GM19452 (cell line): ENCODE measurements at regions not wholly inside any gene's neighbourhood (a gene's known extent, or its start where the extent isn't known, plus 50 kb on each side); places are given as distances from the start of the nearest gene placed in this dataset.

Experiments used
- ATAC-seq: cut with Tn5 transposase; IDR thresholded peaks from one replicate; pipeline ENCODE4 v1.9.1; 2021; ENCODE audit not compliant: unreplicated experiment

DNA sequence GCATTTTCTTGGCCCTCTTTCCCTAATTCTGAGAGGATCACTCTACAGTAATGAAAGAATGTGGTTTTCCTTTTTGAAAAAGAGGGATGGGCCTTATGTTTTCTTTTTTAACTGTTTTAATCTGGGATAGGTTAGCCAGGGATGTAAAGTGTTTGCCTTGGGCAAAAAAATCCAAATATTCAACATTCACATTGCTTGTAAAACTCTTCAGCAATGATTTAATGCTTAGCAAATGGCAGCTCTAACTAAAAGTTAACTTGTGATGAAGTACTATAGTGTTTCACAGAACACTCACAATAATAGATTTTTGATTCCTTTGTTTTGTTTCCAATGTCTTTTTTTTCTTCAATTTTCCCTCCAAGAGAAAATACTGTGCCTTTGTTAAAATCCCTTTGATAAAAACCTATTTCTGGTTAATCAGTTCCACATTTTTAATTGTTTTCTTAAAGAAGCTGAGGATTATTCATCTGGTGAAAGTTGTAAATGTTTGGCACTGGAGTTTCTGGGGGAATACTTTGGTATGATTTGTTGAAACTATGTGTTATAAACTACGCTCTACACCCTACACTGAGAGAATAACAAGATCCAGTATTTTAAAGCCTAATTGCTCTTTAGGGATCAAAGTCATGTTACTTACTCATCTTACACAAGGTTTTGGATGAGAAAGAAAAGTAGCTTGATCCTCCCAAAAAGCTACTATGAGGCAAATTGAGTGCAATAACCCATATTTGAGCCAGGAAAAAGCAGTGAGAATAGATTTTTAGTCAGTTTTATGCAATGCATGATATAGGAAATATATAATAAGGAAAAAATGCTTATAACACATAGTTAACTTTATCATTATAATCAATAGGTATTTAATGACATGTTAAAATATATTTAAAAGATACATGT is 335.8 kb downstream of the EPHA7 start:
- no peak for ATAC-seq

DNA sequence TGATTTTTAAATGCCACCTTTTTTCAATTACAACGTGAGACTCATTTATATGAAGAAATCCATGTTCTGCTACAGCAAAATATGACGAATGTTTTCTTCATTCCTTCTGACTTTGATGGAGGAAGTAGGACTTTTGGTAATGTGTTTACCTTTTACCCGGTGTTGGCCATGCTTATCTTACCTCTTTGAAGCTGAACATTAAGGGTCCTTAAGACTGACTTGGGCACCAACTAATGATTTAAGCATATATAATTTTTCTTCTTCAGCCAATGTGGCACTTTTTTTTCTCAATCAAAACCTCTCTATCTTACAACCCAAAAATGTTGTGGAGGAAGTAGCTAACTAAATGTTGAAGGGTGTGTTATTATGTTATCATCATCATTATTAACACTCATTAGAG is 337.5 kb downstream of the EPHA7 start:
- no peak for ATAC-seq

DNA sequence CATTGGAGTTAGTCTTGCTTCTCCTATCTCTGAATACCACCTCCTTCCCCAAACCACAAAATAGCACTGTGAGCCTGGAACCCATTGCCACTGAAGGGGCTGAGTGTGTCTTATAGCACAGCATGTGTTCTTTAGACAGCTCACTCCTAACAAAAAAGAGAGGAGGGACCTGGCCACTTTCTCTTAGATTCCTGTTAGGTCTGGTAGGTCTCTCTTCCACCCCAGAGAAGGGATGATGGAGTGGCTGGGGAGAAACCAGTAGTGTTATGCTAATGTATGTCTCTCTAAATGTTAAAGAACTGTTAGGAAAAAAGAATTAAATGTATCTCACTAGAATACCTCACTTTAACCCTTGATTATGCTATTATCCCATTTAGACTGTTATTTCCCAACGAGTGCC is 340.3 kb downstream of the EPHA7 start:
- no peak for ATAC-seq

DNA sequence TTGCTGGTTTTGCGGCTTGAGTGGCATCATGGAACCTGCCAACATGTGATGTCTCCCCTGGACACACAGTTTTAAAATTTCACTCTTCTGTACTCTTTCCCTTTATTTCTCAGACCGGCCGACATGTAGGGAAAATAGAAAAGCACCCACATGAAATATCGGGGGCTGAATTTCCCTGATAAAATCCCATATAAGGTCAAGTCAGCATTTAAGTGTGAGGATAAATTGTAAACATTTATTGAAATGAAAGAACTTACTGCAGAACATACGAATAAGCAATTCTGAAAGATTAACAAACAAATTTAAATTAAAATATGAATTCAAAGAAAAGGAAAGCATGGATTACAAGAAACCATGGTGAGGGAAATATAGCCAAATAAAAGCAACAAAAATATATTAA is 345.5 kb downstream of the EPHA7 start:
- ATAC-seq: no peak

DNA sequence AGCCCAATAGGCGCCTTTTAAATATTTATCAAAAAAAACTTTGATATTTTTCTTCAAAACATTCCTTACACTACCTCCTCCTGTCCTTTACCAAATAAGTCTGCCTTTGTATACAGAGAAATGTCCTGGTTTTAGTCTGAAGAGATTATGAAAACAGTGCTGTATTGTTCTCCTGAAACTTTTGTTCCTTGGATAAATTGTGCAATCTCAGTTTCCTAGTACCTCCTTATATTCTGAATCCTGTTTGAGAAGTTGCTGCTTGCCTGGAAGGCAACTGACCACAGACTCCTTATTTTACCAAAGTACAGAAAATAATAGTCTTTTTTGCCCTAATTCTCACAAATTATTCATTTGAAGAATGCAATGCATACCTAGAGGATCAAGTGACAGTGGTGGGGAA is 349.5 kb downstream of the EPHA7 start:
- ATAC-seq: no peak

DNA sequence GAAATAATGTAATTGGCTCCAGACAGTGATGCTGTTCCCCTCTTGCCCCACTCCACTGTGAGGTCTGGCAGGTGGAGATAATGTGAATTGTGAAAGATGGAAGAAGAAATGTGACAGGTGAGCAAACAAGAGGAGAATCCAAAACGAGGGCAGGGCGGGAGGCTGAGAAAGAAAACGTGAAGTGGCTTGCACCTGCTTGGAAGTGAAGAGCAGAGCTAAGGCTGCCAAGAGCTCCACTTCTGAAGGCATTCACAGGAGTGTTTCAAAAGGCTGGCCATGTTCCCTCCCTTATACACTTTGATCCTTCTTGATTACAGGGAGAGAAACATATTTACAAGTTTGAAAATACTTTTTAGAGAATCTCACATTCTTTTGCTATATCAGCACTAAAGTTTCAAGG is 359.4 kb downstream of the EPHA7 start:
- ATAC-seq: no peak

DNA sequence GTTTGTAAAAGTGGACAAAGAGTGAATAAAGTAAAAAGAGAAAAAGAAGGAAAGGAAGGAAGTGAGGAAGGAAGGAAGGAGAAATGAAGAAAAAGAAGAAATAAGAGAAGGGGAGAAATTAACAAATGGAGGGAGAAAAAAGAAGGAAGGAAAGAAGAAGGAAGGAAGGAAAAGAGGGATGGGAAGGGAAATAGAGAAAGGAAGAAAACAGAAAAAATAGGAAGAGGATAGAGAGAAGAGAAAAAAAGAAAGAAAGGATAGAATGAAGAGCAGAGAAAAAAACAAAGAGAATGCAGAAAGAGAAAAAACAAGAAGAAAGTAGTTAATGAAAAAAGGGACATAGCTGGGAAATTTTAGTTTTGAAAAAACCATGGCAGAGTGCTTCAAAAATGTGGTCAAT is 361.8 kb downstream of the EPHA7 start:
- ATAC-seq: no peak

DNA sequence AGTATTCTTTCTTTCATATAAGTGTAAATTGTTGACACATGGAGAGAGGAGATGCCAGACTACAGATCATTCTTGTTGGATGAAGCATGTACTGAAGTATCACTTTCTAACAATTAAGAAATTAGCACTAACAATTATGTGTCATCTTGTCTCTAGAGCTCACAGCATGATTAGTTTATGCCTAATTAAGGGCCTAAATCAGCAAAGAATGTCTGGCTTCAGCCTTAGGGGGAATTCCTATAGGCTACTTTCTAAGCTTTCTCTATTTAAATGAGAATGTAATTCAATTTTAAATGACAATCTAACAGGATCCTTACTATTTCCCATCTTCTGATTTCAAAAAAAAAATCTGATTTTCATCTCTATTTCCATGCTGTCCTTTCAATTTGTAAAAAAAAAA is 371.0 kb downstream of the EPHA7 start:
- ATAC-seq: no peak

DNA sequence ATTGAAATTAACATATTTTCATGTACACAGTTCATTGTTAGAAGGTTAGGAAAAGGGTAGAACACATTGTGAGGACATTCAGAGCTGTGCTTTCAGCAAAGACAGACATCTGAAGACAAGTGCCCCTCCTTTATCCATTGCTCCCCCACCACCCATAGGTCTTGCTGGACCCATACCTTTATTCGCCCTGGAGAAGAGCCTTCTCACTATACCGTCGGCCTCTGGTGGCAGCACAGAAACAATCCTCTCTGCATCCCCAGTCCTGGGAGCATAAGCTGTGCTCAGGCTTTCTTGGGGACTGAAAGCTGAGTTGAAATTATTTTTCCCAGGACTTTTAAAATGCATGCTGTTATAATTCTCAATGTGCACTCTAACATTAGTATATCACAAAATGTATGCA is 372.3 kb downstream of the EPHA7 start:
- no peak for ATAC-seq

DNA sequence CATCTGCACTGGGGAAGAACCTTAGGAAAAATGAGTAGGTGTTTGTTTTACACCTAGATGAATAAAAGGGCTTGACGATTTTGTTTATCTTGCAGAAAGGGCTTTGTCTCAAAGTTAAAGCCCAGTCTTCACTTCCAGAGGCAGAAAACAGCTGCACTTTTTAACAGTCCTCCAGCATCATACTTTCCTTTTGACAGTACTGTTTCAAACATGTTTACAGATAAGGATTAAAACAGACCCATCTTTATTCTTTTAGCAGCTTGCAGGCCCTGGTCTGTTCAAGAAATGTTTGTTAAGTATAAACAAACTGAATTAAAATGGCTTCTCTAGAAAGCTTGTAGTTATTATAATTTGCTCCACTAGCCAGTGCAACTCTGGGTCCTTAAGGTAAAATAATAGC is 374.2 kb downstream of the EPHA7 start:
- no peak for ATAC-seq

DNA sequence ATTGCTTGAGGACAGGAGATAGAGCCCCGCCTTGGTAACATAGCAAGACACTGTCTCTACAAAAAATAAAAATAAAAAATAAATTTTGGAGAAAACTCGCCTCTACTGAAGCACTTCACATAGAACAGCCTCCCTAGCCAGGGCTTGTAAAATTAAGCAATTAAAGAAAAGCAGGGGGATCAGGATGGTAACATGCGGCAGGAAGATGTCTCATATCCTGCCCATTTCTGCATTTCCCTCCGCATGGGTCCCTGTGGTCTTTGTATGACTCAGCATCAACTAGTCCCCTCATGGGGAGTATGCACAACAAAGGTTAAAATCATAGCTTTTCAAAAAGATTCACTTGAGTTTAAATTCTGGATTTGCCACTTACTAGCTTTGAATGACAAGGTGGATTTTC is 379.0 kb downstream of the EPHA7 start:
- ATAC-seq: no peak

DNA sequence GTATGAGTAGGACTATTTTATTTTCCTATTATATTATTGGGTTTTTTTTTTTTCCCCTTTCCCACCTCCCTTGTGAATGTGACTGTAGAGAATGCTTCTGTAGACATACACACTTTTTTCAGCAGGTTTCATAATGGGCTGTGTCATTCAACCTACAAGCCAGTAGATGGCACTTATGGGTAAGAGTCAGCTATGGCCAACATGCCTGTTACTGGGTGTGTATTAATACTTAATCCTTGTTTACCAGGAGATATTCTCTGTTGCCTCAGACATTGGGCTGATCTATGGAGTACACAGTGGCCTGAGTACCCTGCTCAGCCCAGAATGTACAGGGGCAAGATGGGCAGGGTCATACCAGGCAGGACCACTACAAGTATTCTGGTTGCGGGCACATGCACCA is 382.5 kb downstream of the EPHA7 start:
- no peak for ATAC-seq

DNA sequence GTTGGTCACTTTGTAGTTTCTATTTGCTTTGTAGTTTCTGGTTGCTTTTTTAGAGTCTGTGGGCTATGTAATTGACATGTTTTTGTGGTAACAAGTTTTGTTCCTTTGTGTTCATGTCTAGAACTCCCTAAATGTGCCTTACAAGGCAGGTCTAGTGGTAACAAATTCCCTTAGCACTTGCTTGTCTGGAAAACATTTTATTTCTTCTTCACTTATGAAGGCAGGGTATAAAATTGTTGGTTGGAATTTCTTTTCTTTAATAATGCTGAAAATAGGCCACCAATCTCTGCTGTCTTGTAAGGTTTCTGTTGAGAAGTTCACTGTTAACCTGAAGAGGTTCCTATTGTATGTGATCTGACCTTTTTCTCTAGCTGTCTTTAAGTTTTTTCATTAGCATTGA is 383.6 kb downstream of the EPHA7 start:
- no peak for ATAC-seq

DNA sequence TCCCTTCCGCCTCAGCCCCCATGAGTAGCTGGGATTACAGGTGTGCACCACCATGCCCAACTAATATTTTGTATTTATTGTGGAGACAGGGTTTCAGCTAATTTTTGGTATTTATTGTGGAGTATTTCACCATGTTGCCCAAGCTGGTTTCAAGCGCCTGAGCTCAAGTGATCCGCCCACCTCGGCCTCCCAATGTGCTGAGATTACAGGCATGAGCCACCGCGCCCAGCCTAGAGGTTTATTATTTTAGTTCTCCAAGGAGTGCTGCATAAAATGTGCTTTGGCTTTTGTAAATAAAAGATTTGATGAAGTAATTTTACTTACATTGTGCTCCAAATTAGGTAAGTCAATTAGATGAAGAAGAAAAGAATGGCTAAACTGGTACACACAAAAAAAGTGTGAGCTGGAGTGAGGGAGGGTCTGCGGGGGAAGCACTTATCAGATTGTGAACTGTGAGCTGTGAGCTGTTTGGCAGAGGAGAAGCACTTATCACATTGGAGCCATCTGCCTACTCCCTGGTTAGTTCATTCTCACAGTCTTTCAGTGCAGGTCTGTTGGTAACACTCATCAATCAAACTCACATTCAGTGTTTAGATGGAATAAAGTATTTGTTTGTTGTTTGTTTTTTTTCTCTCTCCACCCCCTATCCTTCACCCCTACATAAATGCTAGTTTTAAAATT is 398.0 kb downstream of the EPHA7 start:
- ATAC-seq: no peak

DNA sequence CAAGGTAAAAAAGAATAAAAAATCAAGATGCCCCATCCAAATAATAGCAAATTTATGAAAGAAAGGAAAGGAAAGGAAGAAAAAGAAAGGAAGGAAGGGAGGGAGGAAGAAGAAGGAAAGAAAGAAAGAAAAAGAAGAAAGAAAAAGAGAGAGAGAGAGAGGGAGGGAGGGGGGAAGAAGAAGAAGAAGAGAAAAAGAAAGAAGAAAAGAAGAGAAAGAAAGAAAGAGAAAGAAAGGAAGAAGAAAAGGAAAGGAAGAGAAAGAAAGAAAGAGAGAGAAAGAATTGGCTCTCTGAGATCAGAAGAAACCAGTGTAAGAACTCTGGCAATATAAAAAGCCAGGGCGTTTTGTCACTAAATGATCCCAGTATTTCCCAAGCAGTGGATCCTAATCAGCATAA is 401.7 kb downstream of the EPHA7 start:
- no peak for ATAC-seq

DNA sequence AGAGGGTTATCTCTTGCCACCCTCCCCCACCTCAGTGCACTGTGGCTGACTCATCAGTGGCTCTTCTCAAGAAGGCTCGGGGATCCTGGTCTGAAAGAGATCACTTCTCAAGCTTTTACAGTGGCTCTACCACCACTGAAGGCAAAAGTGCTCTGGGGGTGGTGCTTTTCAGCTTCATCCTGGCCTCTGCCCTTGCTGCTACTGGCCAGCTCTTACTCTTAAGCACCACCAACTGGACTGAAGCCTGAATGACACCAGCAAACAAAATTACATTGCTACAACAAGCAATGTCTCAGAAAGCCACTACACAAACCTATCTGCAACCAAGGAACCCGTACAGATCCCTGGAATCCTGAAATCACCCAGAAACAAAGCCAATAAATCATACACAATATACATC is 402.1 kb downstream of the EPHA7 start:
- no peak for ATAC-seq

DNA sequence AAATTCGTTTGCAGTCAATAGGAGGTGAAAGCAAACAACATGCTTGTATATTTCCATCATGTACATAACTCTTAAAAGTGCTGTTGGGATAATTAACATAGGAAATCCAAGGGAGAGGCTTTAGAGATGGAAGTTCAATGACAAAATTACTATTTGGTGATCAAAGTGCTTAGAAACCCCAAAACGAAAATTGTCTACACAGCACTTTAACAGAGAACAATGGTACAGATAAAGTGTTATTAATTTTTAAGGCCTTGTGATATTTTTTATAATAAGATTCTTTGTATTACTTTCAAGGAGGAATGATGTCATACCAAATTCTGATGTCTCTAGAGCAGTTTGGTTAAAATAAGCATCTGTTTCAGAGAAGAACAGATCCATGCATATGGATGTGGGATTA is 406.3 kb downstream of the EPHA7 start:
- ATAC-seq: no peak

DNA sequence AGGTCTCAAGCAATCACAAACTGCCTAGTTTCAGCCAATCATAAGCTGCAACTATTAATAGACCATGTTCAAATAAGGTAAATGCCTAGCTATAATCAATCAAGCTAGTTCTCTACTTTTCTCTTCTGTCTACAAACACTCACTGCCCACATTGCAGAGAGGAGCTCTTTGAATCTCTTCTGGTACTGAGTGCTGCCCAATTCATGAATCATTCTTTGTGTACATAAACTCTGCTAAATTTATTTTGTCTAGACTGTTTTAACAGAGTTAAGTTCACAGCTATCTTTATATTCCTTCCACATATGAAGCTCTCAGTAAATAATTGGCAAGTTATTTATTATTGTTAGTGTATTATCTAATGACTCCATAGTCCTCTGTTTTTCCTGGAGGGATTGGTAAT is 411.0 kb downstream of the EPHA7 start:
- ATAC-seq: no peak

DNA sequence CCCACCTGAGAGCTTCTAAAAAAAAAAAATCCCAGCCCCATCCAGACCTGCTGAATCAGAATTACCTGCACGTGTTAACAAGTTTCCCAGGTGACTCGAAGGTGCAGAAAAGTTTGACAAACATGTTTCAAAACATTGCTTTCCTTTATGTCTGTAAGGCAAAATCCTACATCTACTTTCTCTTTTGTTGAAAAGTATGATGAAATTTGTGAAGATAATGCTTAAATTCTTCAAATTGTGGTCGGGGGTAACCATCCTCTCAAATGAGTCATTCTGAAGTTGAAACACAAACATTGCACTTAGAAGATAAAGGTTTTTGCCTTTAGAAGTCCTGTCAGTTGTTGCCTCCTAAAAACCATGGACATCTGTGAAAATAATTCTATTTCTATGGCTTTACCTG is 429.7 kb downstream of the EPHA7 start:
- ATAC-seq: no peak

DNA sequence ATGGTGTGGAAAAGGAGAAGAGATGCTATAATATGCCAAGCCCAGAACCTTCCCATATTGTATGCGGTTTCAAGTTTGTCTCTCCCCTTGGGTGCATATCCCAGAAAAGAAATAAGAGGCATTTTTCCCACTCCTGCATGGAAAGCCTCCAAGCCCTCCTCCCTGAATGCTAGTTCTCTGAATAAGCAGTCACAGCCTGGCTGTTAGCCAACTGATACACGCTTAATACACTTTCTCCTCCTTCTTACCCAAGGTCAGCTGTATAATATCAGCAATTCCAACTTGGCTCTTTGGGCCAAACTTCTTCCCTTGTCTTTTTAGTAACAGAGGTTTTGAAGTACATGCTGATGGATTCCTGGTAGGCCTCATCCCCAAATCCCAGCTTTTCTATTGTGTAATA is 440.1 kb downstream of the EPHA7 start:
- no peak for ATAC-seq

DNA sequence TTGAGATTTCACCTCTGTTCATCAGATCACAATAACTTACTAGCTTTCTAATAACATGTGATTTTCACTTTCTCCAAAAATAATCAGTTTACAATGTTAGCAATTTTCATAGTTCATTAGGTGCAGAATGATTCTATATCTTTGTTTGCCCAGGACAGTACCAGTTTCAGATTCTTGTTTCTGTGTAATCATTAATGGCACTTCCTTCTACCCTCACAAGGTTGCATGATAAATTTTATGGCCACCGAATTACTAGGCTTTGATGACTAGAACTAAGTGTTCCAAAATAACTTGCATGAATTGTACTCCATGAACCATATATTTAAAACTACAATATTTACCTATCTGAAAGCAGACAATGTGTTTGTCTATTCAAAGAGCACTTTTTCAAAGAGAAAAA is 442.3 kb downstream of the EPHA7 start:
- no peak for ATAC-seq

DNA sequence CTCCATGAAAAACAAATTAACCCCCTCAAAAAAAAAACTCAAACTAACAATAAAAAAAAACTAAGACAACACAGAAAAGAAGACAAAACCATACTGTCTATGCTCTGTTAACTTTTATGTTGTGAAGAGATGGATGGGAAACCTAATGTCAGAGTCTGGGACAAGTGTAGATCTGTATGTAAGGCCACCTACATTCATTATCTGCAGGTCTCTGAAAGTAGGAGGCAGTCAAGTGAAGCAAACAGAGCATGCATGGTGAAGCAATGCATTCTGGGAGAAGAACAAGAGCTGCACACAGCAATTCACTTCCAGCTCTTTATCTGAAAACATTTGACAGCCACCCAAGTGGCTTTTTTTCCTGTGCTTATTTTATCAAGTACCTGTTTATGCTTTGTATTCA is 452.0 kb downstream of the EPHA7 start:
- ATAC-seq: no peak

DNA sequence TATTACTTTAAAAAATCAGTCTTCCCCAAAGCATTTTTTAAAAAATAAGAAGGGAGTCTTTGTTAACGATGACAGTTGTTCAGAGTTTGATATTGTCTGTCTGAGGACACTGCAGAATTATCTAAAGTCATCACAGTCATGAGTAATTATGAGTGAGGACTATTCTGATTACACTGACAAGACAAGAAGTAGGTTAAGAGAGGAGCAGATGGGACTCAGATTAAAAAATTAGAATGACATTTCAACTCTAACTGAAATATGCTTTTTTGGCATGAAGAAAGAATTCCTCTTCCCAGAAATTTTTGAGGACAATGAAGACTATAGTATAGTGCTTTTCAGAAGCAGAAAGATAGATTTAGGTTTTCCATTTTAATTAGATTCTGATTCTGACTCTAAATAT is 456.5 kb downstream of the EPHA7 start:
- ATAC-seq: no peak
